ENCODE measurements at regions not wholly inside any gene's neighbourhood (a gene's known extent, or its start where the extent isn't known, plus 50 kb on each side); places are given as distances from the start of the nearest gene placed in this dataset.
"Not testable (repeated sequence)": the region's sequence is repeated elsewhere in the genome, so short reads cannot be mapped to it uniquely, and the experiment has no call there.

- WGBS, 2 donors = 47 to 51% methylated on average over 3 of the region's 3 CpGs
- Histone ChIP-seq H3K27me3 (no peaks in the 10 kb centered on the region), H3K27ac (no peak overlapping the region), H3K9me3 (no peaks in the 10 kb centered on the region), H3K4me3 (no peak overlapping the region), H3K36me3 (no peaks in the 10 kb centered on the region), H3K4me1 (no peaks in the 10 kb centered on the region)
- DNase-seq (no peak), ATAC-seq (ENCODE audit: low FRiP score in 2 of 2) (no peak)
- TF ChIP-seq POLR2AphosphoS5 (IDR thresholded peaks at IDR 0.05) (no peak), EP300 (IDR thresholded peaks at IDR 0.05) (no peak), CTCF (IDR thresholded peaks at IDR 0.05) (no peak), POLR2A (IDR thresholded peaks at IDR 0.05) (no peak)
These were observed 228.3 kb downstream of the FAM181B start for GRCh38 chr11:82505379-82505778.

- not testable (repeated sequence) for H3K4me3 ChIP-seq; H3K27ac ChIP-seq; ATAC-seq (ENCODE audit: low FRiP score in 2 of 2); H3K36me3 ChIP-seq; H3K27me3 ChIP-seq; H3K4me1 ChIP-seq; H3K9me3 ChIP-seq
- peak in 1 of 2 donors; percentile 66 for DNase-seq
- WGBS, 2 donors = 94 to 96% methylated on average over 5 to 15 of the region's 26 CpGs
These were observed 232.5 kb downstream of the FAM181B start for GRCh38 chr11:82501174-82501573.

GRCh38 chr11:82494988-82495432 is 238.7 kb downstream of the FAM181B start:
- no peaks in the 10 kb centered on the region for H3K27me3 ChIP-seq
- H3K27ac ChIP-seq = no peak overlapping the region
- no peak for DNase-seq
- ATAC-seq (ENCODE audit: low FRiP score in 2 of 2) = peak in 1 of 2 donors; percentile 59
- H3K9me3 ChIP-seq = no peaks in the 10 kb centered on the region
- peak in 2 of 6 experiments; percentile 14 to 20 for TF ChIP-seq CTCF (IDR thresholded peaks at IDR 0.05)
- no peak for TF ChIP-seq POLR2AphosphoS5 (IDR thresholded peaks at IDR 0.05)
- TF ChIP-seq EP300 (IDR thresholded peaks at IDR 0.05) = no peak
- TF ChIP-seq POLR2A (IDR thresholded peaks at IDR 0.05) = no peak
- H3K4me3 ChIP-seq = no peak overlapping the region
- 33 to 54% methylated on average over 2 to 3 of the region's 3 CpGs for WGBS, 2 donors
- H3K4me1 ChIP-seq = no peaks in the 10 kb centered on the region
- H3K36me3 ChIP-seq = no peaks in the 10 kb centered on the region

GRCh38 chr11:82474876-82475275 is 258.8 kb downstream of the FAM181B start:
- WGBS, 2 donors = 64 to 69% methylated on average over 3 of the region's 3 CpGs

GRCh38 chr11:82465481-82465880 is 268.2 kb downstream of the FAM181B start:
- Histone ChIP-seq H3K27me3 (no peaks in the 10 kb centered on the region), H3K4me1 (no peaks in the 10 kb centered on the region), H3K36me3 (no peaks in the 10 kb centered on the region), H3K4me3 (no peak overlapping the region), H3K27ac (no peak overlapping the region), H3K9me3 (no peaks in the 10 kb centered on the region)
- TF ChIP-seq CTCF (IDR thresholded peaks at IDR 0.05) = no peak
- WGBS, 2 donors = 71 to 79% methylated on average over 2 of the region's 2 CpGs
- DNase-seq (no peak), ATAC-seq (ENCODE audit: low FRiP score in 2 of 2) (no peak)

More at GRCh38 chr11:82474876-82475275, 258.8 kb downstream of the FAM181B start:
- H3K4me1 ChIP-seq = no peaks in the 10 kb centered on the region
- H3K4me3 ChIP-seq = no peak overlapping the region
- DNase-seq (no peak), ATAC-seq (ENCODE audit: low FRiP score in 2 of 2) (no peak)
- H3K27me3 ChIP-seq = no peaks in the 10 kb centered on the region
- H3K27ac ChIP-seq = no peak overlapping the region
- no peaks in the 10 kb centered on the region for H3K9me3 ChIP-seq
- TF ChIP-seq EP300 (IDR thresholded peaks at IDR 0.05) (no peak), POLR2AphosphoS5 (IDR thresholded peaks at IDR 0.05) (no peak), POLR2A (IDR thresholded peaks at IDR 0.05) (no peak), CTCF (IDR thresholded peaks at IDR 0.05) (no peak)
- no peaks in the 10 kb centered on the region for H3K36me3 ChIP-seq
